Keratinocyte (primary cell): ENCODE measurements at regions not wholly inside any gene's neighbourhood (a gene's known extent, or its start where the extent isn't known, plus 50 kb on each side); places are given as distances from the start of the nearest gene placed in this dataset.

Experiments
- DNase-seq: peaks from one replicate; pipeline ENCODE4 v3.0.0-alpha.2; 2011; ENCODE audit warnings: low read depth, missing footprints, low spot score
- FAIRE-seq: peaks from 2 replicates; lab custom pipeline; 2011; peaks lifted over from hg19 to GRCh38; lab: Jason Lieb, UNC
- H2AFZ ChIP-seq: 2 replicates; pipeline ENCODE4 v1.6.0; 2012; ENCODE audit warnings: low read length, control low read depth, inconsistent platforms; ENCODE audit not compliant: control insufficient read depth
- H3K27ac ChIP-seq: 2 replicates; pipeline ENCODE4 v1.5.1; 2011; ENCODE audit warnings: low read length; ENCODE audit not compliant: control insufficient read depth, insufficient read depth
- H3K27me3 ChIP-seq: 3 replicates; pipeline ENCODE4 v1.6.0; 2011; ENCODE audit warnings: low read length; ENCODE audit not compliant: control insufficient read depth, insufficient read depth; ENCODE audit errors: extremely low read depth
- H3K36me3 ChIP-seq, 2 experiments: 2 replicates in 1 of 2; 3 replicates in 1 of 2; pipeline ENCODE4 v1.5.1; 2011; ENCODE audit warnings: low read length in 2 of 2, mild to moderate bottlenecking in 1 of 2; ENCODE audit not compliant: control insufficient read depth in 2 of 2, insufficient read depth in 2 of 2; ENCODE audit errors: extremely low read depth in 1 of 2
- H3K4me1 ChIP-seq: 3 replicates; pipeline ENCODE4 v1.5.1; 2011; ENCODE audit warnings: low read length; ENCODE audit not compliant: control insufficient read depth, insufficient read depth; ENCODE audit errors: extremely low read depth
- H3K4me2 ChIP-seq: 3 replicates; pipeline ENCODE4 v1.6.0; 2011; ENCODE audit warnings: low read depth, low read length; ENCODE audit not compliant: control insufficient read depth, insufficient read depth; ENCODE audit errors: extremely low read depth
- H3K4me3 ChIP-seq, 3 experiments: fragments of 200-600 bp in 1 of 3; sonication (generic) in 1 of 3; 2 replicates in 2 of 3; 3 replicates in 1 of 3; pipeline ENCODE4 v1.5.1; 2011 to 2016; ENCODE audit warnings: low read length in 3 of 3, mild to moderate bottlenecking in 3 of 3, control low read depth in 2 of 3, inconsistent platforms in 1 of 3, low read depth in 1 of 3, mixed read lengths in 1 of 3, mixed run types in 1 of 3, moderate library complexity in 1 of 3; ENCODE audit not compliant: control insufficient read depth in 2 of 3, insufficient read depth in 2 of 3; ENCODE audit errors: extremely low read depth in 1 of 3
- H3K79me2 ChIP-seq: 2 replicates; pipeline ENCODE4 v1.6.0; 2012; ENCODE audit warnings: low read length; ENCODE audit not compliant: control insufficient read depth, insufficient read depth
- H3K9ac ChIP-seq: 3 replicates; pipeline ENCODE4 v1.6.0; 2011; ENCODE audit warnings: low read length; ENCODE audit not compliant: control insufficient read depth, insufficient read depth; ENCODE audit errors: extremely low read depth
- H3K9me1 ChIP-seq: 3 replicates; pipeline ENCODE4 v1.6.0; 2011; ENCODE audit warnings: low read length; ENCODE audit not compliant: control insufficient read depth, insufficient read depth; ENCODE audit errors: extremely low read depth
- H3K9me3 ChIP-seq: 2 replicates; pipeline ENCODE4 v1.5.1; 2012; ENCODE audit warnings: low read depth, low read length; ENCODE audit not compliant: control insufficient read depth
- H4K20me1 ChIP-seq: 3 replicates; pipeline ENCODE4 v1.6.0; 2011; ENCODE audit warnings: low read length; ENCODE audit not compliant: control insufficient read depth, insufficient read depth; ENCODE audit errors: extremely low read depth
- CTCF ChIP-seq, 3 experiments: IDR thresholded peaks in 1 of 3; conservative IDR thresholded peaks in 1 of 3; optimal IDR thresholded peaks in 1 of 3; 2 replicates in 2 of 3; 3 replicates in 1 of 3; pipeline versions ENCODE3 to v1.5.1; 2011; ENCODE audit warnings: low read length in 3 of 3, mild to moderate bottlenecking in 3 of 3, moderate library complexity in 2 of 3, control low read depth in 1 of 3, inconsistent platforms in 1 of 3; ENCODE audit not compliant: insufficient read depth in 2 of 3; ENCODE audit errors: extremely low read depth in 1 of 3
- EZH2 ChIP-seq: IDR thresholded peaks from one replicate; pipeline ENCODE4 v1.6.1; 2012; ENCODE audit warnings: inconsistent platforms, mild to moderate bottlenecking, low read length, moderate library complexity
- dilution Hi-C: fragments of 300-500 bp; cut with MboI; formaldehyde crosslinking; loops from one replicate; pipeline ENCODE4 v1.7.0; 2020; ENCODE audit warnings: low sequenced_read_pairs; ENCODE audit not compliant: extremely low pct_ligation_motif_present

GRCh38 chr4:143046906-143047305, 137.8 kb upstream of the USP38 start:
- DNase-seq: no peak
- no peaks in the 10 kb centered on the region for H3K9me3 ChIP-seq
- no peaks in the 10 kb centered on the region for H3K27me3 ChIP-seq
- no peak for FAIRE-seq
- H3K79me2 ChIP-seq: no peaks in the 10 kb centered on the region
- H3K4me3 ChIP-seq: no peak overlapping the region
- no peak overlapping the region for H3K27ac ChIP-seq
- no peaks in the 10 kb centered on the region for H3K4me1 ChIP-seq
- H3K9me1 ChIP-seq: no peaks in the 10 kb centered on the region
- H2AFZ ChIP-seq: no peak overlapping the region
- no peak for TF ChIP-seq CTCF (optimal IDR thresholded peaks at IDR 0.05 in 1 of 3, IDR thresholded peaks at IDR 0.05 in 1 of 3, conservative IDR thresholded peaks at IDR 0.05 in 1 of 3; ENCODE audit: extremely low read depth in 1 of 3, insufficient read depth in 2 of 3, low read length in 3 of 3)
- no peak for TF ChIP-seq EZH2
- no peaks in the 10 kb centered on the region for H3K36me3 ChIP-seq
- dilution Hi-C loops: no loop called here
- no peak overlapping the region for H3K4me2 ChIP-seq
- no peak overlapping the region for H3K9ac ChIP-seq
- no peaks in the 10 kb centered on the region for H4K20me1 ChIP-seq

GRCh38 chr4:143054971-143055370, 129.7 kb upstream of the USP38 start:
- TF ChIP-seq CTCF (optimal IDR thresholded peaks at IDR 0.05 in 1 of 3, IDR thresholded peaks at IDR 0.05 in 1 of 3, conservative IDR thresholded peaks at IDR 0.05 in 1 of 3; ENCODE audit: extremely low read depth in 1 of 3, insufficient read depth in 2 of 3, low read length in 3 of 3): no peak
- TF ChIP-seq EZH2: no peak
- DNase-seq: no peak
- H3K4me1 ChIP-seq: no peaks in the 10 kb centered on the region
- no peaks in the 10 kb centered on the region for H3K79me2 ChIP-seq
- no peaks in the 10 kb centered on the region for H3K9me1 ChIP-seq
- no peak overlapping the region for H3K4me3 ChIP-seq
- H3K4me2 ChIP-seq: no peak overlapping the region
- FAIRE-seq: no peak
- no peaks in the 10 kb centered on the region for H4K20me1 ChIP-seq
- dilution Hi-C loops: no loop called here
- no peaks in the 10 kb centered on the region for H3K27me3 ChIP-seq
- no peaks in the 10 kb centered on the region for H3K36me3 ChIP-seq
- no peak overlapping the region for H3K27ac ChIP-seq
- H2AFZ ChIP-seq: no peak overlapping the region
- no peaks in the 10 kb centered on the region for H3K9me3 ChIP-seq
- no peak overlapping the region for H3K9ac ChIP-seq
